ENCODE measurements at regions not wholly inside any gene's neighbourhood (a gene's known extent, or its start where the extent isn't known, plus 50 kb on each side); places are given as distances from the start of the nearest gene placed in this dataset.

DNA sequence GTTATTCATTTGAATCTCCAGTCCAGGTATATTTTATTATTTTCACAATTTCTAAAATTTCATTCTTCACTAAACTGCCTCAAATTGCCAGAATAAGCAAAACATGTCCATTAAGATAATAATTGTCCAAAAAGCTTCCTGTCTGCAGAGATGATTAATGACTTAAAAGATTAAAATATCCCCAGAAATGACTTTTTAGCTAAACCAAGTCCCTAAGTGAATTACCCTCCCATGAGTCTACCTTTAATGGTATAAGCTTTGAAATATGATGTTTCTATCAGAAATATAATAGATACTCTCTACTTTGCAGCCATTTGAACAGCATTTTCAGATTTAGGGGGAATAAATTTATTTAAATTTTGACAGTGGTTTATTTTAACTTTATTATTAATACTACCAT lies 289.2 kb upstream of the EMCN start:
- no peaks in the 10 kb centered on the region for H3K27me3 ChIP-seq (ENCODE audit: insufficient read depth, low read depth)
- CTCF ChIA-PET: no interaction called here
- H3K36me3 ChIP-seq (ENCODE audit: low read depth): no peaks in the 10 kb centered on the region
- H3K79me2 ChIP-seq (ENCODE audit: low read depth): no peaks in the 10 kb centered on the region
- H4K20me1 ChIP-seq (ENCODE audit: insufficient read depth): no peaks in the 10 kb centered on the region
- no peak overlapping the region for H3K4me2 ChIP-seq
- H3K9me3 ChIP-seq (ENCODE audit: insufficient read depth, low read depth): no peaks in the 10 kb centered on the region
- TF ChIP-seq EZH2 (IDR thresholded peaks at IDR 0.05; ENCODE audit: low read depth): no peak
- TF ChIP-seq CTCF (conservative IDR thresholded peaks at IDR 0.05): no peak
- no peaks in the 10 kb centered on the region for H3K9me2 ChIP-seq (ENCODE audit: insufficient read depth)
- DNase-seq: no peak
- H2AFZ ChIP-seq: no peak overlapping the region
- H3K4me3 ChIP-seq: no peak overlapping the region
- POLR2A ChIA-PET (ENCODE audit: unreplicated experiment): no interaction called here
- intact Hi-C loops (cut with micrococcal nuclease; ENCODE audit: unreplicated experiment): no loop called here
- H3K27ac ChIP-seq: no peak overlapping the region
- no peaks in the 10 kb centered on the region for H3K4me1 ChIP-seq (replicated peaks; ENCODE audit: insufficient read depth)
- H3F3A ChIP-seq (ENCODE audit: insufficient read depth, low read depth): no peaks in the 10 kb centered on the region
- no TSS peak for BruUV-seq (replicated peaks)

DNA sequence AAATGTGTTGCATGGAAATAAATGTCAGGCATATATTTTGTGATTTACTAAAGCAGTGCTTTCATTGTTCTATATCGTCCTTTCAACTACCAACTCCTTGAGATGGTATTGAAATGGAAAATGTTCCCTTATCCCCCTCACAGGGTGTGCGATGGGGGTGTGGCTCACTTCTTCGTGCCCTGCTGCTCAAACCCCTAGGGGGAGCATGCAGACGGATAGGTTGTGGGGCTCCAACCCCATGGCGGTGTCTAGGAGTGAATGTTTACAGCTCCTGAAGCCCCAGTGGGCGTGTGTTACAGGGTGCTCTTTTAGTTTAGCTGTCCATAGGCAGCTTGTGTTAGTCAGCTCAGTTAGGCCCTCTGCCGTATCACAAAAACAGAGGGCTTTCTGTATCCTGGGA lies 287.7 kb upstream of the EMCN start:
- no peaks in the 10 kb centered on the region for H4K20me1 ChIP-seq (ENCODE audit: insufficient read depth)
- no peak overlapping the region for H3K4me3 ChIP-seq
- H3K79me2 ChIP-seq (ENCODE audit: low read depth): no peaks in the 10 kb centered on the region
- H3K36me3 ChIP-seq (ENCODE audit: low read depth): no peaks in the 10 kb centered on the region
- intact Hi-C loops (cut with micrococcal nuclease; ENCODE audit: unreplicated experiment): no loop called here
- H3K27ac ChIP-seq: no peak overlapping the region
- H3F3A ChIP-seq (ENCODE audit: insufficient read depth, low read depth): no peaks in the 10 kb centered on the region
- TF ChIP-seq EZH2 (IDR thresholded peaks at IDR 0.05; ENCODE audit: low read depth): no peak
- no peak for TF ChIP-seq CTCF (conservative IDR thresholded peaks at IDR 0.05)
- BruUV-seq (replicated peaks): no TSS peak
- no peaks in the 10 kb centered on the region for H3K4me1 ChIP-seq (replicated peaks; ENCODE audit: insufficient read depth)
- H2AFZ ChIP-seq: no peak overlapping the region
- H3K4me2 ChIP-seq: no peak overlapping the region
- no peaks in the 10 kb centered on the region for H3K9me2 ChIP-seq (ENCODE audit: insufficient read depth)
- no peak for DNase-seq
- CTCF ChIA-PET: no interaction called here
- no peaks in the 10 kb centered on the region for H3K27me3 ChIP-seq (ENCODE audit: insufficient read depth, low read depth)
- no peaks in the 10 kb centered on the region for H3K9me3 ChIP-seq (ENCODE audit: insufficient read depth, low read depth)
- POLR2A ChIA-PET (ENCODE audit: unreplicated experiment): no interaction called here

DNA sequence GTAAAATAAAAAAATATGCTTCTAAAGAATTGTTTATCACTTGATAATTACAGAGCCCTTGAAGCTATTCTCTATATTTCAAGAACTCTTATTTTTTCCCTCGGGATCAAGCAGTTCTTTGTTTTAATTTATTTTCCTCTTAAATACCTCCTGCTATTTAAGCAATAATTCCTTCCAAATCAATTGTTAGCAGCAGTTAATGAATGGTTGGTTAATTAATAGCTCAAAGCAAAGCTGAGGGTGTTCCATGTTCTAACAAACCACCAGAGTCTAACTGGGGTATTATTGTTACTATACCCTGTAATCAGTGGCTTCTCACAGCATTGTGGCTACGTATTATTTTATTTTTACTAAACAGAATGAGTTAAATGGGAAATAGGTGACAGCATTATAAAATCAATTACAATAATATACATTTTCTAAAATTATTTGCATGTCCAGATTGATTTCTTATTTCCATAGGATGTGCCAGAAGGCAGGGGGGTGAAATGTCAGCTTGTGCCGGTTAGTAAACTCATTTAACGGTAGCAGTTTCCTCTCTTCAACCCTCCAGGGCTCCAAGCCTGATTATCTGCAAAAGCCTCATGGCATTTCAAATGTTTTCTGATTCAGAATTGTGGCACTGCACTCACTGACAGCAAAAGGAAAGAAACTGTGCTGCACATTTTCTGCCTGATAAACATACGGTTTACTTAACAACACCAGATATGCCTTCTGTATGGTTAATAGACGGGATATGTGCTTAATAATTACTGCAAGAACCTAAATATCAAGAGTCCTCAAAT lies 286.9 kb upstream of the EMCN start:
- DNase-seq: no peak
- H4K20me1 ChIP-seq (ENCODE audit: insufficient read depth): no peaks in the 10 kb centered on the region
- no TSS peak for BruUV-seq (replicated peaks)
- H3K36me3 ChIP-seq (ENCODE audit: low read depth): no peaks in the 10 kb centered on the region
- POLR2A ChIA-PET (ENCODE audit: unreplicated experiment): no interaction called here
- no peaks in the 10 kb centered on the region for H3K79me2 ChIP-seq (ENCODE audit: low read depth)
- H2AFZ ChIP-seq: no peak overlapping the region
- CTCF ChIA-PET: no interaction called here
- H3K27me3 ChIP-seq (ENCODE audit: insufficient read depth, low read depth): no peaks in the 10 kb centered on the region
- no peaks in the 10 kb centered on the region for H3F3A ChIP-seq (ENCODE audit: insufficient read depth, low read depth)
- intact Hi-C loops (cut with micrococcal nuclease; ENCODE audit: unreplicated experiment): no loop called here
- H3K9me3 ChIP-seq (ENCODE audit: insufficient read depth, low read depth): no peaks in the 10 kb centered on the region
- no peak overlapping the region for H3K4me2 ChIP-seq
- H3K4me3 ChIP-seq: no peak overlapping the region
- no peaks in the 10 kb centered on the region for H3K9me2 ChIP-seq (ENCODE audit: insufficient read depth)
- H3K4me1 ChIP-seq (replicated peaks; ENCODE audit: insufficient read depth): no peaks in the 10 kb centered on the region
- no peak for TF ChIP-seq EZH2 (IDR thresholded peaks at IDR 0.05; ENCODE audit: low read depth)
- TF ChIP-seq CTCF (conservative IDR thresholded peaks at IDR 0.05): no peak
- no peak overlapping the region for H3K27ac ChIP-seq
